HG02981 (cell line): ENCODE measurements at regions not wholly inside any gene's neighbourhood (a gene's known extent, or its start where the extent isn't known, plus 50 kb on each side); places are given as distances from the start of the nearest gene placed in this dataset.

Experiments used
- ATAC-seq: cut with Tn5 transposase; IDR thresholded peaks from one replicate; pipeline ENCODE4 v1.9.1; 2021; ENCODE audit warnings: mild to moderate bottlenecking, moderate library complexity; ENCODE audit not compliant: unreplicated experiment

- ATAC-seq, result no peak
Observed at GRCh38 chr18:10009321-10010144, 95.7 kb downstream of the VAPA start.

- ATAC-seq, result no peak
Observed at GRCh38 chr18:10010611-10011015, 96.8 kb downstream of the VAPA start.

DNA sequence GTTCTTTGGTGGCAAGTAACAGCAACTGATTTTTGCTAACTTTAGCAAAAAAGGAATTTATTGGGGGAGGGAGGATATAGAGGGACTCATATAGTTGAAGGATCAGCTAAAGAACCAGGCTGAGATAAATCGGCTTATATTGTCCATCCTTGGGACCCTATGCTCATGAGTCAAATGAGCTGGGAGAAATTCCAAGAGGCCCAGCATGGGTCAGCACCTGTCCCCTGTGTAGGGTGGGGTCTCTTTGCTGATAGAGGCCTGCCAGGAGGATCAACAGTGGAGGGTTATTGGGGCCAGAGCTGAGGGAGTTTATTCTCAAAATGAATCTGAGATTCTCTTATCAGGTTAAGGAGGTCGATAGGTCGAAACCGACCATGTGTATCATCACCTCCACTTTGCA is 97.2 kb downstream of the VAPA start:
- ATAC-seq, result no peak

DNA sequence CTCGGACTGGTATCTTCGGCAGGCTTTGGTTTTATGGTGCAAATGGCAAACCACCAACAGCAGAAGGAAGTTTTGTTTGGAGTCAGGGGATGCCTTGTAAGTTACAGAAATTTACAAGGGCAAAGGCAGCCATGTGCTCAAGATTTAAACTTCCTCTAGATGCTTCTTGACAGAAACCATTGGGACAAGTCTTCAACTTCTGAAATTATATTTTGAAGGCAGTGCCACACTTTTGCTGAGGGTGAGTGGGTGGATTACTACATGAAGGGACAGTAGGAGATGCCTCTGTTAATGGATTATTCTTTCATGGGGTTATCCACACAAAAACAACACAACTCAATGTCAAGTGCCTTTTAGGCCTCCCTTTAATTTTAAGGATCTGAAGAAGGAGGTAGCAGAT is 97.9 kb downstream of the VAPA start:
- no peak for ATAC-seq

DNA sequence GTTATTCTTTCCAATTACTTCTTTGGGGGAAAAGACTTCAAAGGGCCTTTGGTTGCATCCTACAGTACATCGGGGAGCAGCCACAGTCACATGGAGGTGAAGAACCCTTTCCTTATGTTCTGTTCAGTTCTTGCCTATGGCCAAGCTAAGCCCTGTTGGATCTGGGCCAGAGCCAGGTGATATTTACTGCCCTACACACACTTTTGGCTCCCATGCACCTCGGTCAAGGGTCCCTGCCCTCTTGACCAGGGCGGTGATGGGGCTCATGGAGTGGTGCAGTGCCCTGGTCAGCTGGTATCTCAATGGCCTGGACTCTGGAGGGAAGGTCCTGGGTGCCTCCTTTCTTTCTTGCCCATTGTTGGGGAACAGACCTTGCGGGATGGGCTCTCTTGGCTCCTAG is 98.7 kb downstream of the VAPA start:
- ATAC-seq, result no peak

DNA sequence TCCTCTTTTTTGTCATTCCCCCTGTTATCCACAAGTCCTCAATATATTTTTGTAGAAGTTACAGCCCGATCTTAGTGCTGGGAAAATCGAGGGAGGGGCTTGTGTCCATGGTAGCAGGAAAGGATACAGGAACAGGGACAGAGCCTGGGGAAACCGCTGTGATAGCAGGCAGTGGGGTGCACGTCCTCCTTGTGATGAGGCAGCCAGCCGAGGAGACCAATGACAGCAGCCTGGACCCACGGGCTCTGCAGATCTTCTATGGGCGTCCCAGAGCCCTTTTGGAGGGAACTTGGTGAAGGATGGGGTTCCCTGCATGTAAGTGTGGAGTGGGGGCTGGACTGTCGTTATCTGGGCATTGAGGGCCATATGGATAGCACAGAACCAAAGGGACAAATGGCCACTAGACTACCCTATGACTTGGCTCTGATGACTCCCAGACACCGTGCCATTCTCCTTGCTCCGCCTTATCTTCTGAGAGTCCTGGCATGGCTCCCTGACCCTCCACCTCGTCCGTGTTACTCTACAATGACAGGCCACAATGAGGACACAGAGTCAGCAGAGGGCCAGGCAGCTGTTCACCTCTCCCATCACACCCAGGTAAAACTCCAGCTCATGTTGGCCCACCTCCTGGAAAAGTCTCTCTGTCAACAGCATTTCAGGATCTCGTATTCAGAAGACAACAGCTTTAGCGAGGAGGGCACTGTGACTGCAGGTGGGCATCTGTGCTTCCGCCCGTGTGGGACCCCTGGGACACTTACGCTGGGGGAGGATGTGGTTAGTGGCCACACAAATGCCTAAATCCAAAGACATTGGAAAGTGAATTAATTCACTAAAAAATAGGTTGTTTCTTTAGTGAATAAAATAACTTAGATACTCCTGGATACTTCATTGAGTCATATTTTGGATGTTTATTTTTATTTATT is 100.1 kb downstream of the VAPA start:
- no peak for ATAC-seq

DNA sequence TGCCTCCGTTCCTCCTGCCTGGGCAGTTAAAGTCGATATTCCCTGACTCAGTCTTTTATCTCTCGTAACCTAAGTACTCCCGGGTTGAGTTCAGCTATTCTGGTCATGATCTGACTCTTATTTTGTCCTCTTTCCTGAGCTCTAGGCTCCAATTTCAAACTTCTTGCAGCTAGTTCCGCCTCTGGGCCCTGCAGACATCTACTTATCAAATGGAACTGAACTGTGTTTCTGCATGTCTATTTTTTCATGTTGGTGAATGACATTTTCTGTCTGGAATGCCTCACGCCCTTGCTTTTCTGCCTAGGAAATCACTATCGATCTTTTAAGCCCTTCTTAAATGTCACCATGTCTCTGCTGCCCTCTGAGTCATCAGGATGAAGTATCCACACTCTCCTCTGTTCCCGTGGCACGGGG is 101.5 kb downstream of the VAPA start:
- ATAC-seq, result no peak

DNA sequence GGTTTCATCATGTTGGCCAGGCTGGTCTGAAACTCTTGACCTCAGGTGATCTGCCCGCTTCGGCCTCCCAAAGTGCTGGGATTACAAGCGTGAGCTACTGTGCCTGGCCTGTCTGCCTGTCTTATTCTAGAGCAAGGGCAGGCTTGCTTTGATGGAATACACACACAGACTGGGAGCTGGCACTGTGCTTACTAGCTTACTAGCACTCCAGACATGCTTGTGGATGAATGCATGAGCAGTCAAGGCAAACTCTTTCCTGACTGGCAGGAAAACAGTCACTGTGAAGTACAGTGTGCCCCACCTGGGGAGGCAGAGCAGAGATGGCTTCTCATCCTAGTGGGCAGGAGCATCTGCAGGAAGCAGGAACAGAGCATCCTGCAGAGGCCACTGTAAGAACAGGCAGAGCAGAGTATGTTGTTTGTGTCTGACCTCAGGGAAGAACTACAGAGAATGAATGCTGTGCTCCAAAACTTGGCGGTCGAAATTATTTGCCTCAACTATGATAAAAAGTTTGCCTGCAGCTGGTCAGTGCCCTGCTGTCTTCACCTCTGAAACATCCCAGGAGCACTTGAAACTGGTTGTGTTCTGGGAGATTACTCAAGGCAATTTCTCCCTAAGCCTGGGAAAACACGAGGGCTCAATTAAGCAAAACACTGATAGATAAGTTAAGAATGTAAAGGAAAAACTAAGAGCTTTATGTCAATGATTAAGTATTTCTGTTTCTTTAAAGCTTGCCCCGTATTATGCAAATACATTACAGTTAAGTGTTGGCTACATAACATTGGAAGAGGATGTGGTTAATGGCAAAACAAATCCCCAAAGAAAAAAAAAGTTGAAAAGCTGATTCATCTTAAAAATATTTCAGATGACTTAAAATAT is 102.4 kb downstream of the VAPA start:
- ATAC-seq, result no peak

GRCh38 chr18:10017043-10017442 is 103.2 kb downstream of the VAPA start:
- no peak for ATAC-seq

- ATAC-seq, result no peak
Observed at GRCh38 chr18:10018289-10018688, 104.5 kb downstream of the VAPA start.

GRCh38 chr18:10020171-10020570 is 106.4 kb downstream of the VAPA start:
- ATAC-seq, result no peak

DNA sequence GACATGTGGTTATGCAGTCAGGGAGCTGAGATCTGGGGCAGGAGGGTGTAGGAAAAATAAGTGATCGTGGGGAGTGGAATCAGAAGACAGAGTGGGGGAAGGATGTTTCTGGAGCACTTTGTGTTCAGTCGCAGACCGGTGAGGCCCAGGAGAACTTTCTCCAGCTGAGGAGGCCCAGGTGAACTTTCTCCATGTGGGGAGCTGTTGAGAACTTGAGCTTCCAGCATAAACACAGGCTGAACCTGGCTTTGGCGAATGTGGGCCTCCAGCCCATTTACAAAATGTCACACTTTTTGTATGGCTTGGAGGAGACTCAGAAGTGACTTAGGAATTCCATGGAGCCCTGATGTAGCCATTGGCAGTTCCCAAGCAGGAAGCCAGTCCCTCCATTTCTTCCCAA is 108.5 kb downstream of the VAPA start:
- no peak for ATAC-seq

GRCh38 chr18:10023853-10024570 is 110.2 kb downstream of the VAPA start:
- ATAC-seq, result no peak

- no peak for ATAC-seq
Observed at GRCh38 chr18:10025711-10026670, 112.2 kb downstream of the VAPA start.

GRCh38 chr18:10027031-10027430 is 113.2 kb downstream of the VAPA start:
- no peak for ATAC-seq

DNA sequence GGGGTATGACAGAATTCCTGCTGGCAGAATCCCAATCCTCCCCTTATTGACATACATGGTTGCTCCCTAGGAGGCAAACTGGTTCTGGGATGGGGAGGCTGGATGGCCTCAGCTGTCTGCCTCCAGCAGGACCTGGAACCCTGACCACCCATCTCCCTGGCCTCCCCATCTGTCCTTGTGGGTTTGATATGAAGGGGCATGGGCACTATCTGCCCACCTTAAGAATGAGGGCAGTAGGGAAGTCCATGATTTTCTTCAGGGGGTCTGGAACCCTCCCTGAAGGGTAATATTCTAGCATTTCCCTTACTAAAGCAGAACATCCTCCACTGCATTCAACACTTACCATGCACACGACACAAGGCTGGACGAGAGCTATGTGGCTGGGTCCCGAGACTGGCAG is 113.6 kb downstream of the VAPA start:
- ATAC-seq, result no peak

DNA sequence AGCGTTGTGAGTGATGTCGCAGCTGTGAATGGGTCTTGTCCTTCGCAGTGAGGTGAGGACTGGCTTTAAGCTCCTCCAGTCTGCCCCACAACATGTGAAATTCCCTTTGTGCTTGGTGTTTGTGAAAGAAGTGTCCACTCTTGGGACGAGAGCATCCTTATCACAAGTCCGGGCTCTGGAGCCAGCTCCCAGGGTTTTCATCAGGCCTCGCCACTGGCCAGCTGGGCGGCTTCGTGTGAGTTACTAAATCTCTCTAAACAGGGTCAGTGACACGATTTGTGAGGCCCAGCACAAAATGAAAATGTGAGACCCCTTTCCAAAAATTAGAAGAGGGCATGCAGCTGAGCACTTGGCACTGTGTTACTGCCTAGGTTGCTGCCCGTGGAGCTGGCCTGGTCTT is 115.9 kb downstream of the VAPA start:
- no peak for ATAC-seq

DNA sequence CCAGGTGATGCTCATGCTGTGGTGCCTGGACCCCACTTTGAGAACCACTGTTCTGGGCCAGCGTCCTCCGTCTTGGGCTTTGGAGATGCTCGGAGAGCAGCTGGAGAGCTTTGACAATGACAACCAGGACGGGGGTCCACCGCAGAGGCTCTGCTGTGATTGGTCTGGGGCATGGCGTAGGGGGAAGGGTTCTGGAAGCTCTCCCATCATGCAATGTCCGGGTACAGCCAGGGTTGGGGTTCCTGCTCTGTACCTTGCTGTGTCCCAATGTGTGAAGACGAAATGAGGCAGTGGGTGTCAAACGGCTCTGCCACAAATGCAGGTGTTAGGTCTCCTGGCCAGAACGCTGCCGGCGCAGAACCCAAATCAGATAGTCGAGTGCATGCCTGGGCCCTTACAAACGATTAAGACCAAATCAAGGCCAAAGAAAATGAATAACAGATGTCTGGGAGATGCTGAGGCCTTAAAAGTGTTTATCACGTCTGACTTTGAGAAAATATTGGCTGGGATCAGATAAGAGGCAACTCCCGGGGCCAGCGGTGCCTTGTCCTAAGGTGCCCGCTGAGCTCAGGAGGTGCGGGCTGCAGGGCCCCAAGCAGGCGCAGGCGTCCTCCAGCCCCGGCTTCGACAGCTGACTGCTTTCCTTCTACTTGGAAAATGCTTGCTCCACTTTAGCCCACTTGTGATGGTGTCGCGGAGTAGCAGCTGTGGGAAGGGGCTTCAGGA is 117.2 kb downstream of the VAPA start:
- no peak for ATAC-seq
